Posterior cingulate gyrus (tissue), 11 donors: ENCODE measurements at regions not wholly inside any gene's neighbourhood (a gene's known extent, or its start where the extent isn't known, plus 50 kb on each side); places are given as distances from the start of the nearest gene placed in this dataset.

Experiments
- DNase-seq, 10 donors: peaks; one replicate each; pipeline versions ENCODE4 v3.0.0 to v3.0.0-alpha.2; 2020 to 2021; ENCODE audit warnings: mixed read lengths in 3 of 10
- intact Hi-C: fragments of 100-400 bp; cut with DNase I; formaldehyde crosslinking; loops from one replicate; pipeline ENCODE4 v1.15.1; 2023

- intact Hi-C loops: no loop called here
Measured at GRCh38 chr14:42140001-42140400, 533.3 kb downstream of the LRFN5 start.

GRCh38 chr14:42138406-42138805 lies 531.7 kb downstream of the LRFN5 start:
- DNase-seq: no peak
- intact Hi-C loops: no loop called here

More at GRCh38 chr14:42140001-42140400, 533.3 kb downstream of the LRFN5 start:
- DNase-seq: no peak

DNA sequence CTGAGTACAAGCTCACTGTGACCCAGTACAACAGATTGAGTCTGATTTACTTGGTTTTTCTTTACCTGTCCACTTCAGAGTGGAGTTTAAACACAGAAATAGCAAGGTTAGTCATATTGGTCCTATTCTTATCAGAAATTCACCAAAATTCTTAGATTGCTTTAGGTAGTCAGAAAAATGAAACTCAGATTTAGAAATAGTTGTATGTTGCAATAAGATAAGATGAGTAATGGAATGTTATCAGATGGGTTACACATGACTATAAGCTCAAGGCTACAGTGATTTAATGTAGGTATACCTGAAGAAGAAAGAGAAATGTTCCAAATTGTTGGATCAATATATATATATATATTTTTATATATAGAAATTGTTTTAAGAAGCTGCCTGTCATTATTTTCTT lies 524.1 kb downstream of the LRFN5 start:
- intact Hi-C loops: no loop called here
- no peak for DNase-seq

DNA sequence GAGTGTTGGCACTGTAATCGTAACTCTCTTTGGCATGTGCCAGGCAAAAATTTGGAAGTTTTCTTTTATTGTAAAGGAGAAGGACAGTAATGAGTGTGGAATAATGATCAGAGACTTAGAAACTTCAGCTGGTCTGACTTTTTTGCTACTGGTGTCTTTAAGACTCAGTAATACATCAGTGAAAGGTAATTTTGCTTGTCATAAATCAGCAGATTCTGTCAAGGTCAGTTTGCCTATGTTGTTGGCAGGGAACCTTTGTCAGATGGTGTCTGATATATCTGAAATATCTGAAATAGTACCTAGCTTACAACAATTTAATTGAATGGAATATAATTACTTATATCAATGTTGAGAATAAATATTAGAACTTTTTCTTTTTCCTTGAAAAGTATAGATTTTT lies 516.9 kb downstream of the LRFN5 start:
- intact Hi-C loops: no loop called here
- DNase-seq: no peak

- DNase-seq: peak in 3 of 10 donors; percentile 59 to 70 (median 62)
- intact Hi-C loops: no loop called here
Measured at GRCh38 chr14:42113358-42114069, 506.8 kb downstream of the LRFN5 start.

DNA sequence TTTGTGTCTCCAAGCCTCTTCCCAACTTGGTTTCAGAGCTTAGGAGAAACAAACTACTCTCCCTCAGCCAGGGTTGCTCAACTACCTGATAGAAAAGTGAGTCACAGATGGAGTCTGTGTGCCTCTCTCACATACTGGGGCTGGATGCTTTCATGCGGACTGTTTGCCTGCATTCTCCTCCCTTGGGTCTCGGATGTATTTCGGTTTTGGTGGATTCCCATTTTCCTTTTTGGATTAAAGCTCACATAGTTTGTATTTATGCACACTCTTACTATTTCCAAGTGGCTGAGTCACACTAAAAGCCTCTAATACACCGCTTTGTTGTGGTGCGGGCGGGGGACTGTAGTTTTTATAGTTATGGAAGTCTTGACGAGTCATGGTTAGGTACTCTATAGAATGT lies 505.4 kb downstream of the LRFN5 start:
- no peak for DNase-seq
- intact Hi-C loops: no loop called here

DNA sequence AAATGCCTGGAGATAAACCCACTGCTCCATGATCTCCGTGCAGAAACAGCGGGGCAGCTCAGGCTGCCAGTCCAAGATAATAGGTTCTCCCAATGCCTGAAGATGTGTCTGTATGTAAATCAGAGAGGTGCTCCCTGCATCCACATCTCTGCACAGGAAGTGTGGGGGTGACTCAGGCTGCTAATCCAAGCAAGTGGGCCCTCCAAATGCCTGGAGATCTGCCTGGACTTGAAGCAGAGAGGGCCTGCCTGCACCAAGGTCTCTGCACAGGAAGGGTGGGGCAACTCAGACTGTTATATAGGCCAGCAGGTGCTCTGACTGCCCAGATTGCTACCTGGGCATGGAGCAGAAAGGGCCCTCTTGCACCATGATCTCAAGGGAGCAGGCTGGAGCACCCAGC lies 504.7 kb downstream of the LRFN5 start:
- intact Hi-C loops: no loop called here
- peak in 2 of 10 donors; percentile 35 to 45 for DNase-seq

- DNase-seq: no peak
- intact Hi-C loops: no loop called here
Measured at GRCh38 chr14:42110167-42110566, 503.5 kb downstream of the LRFN5 start.

- peak in 1 of 10 donors; percentile 60 for DNase-seq
- intact Hi-C loops: no loop called here
Measured at GRCh38 chr14:42095155-42095554, 488.5 kb downstream of the LRFN5 start.

DNA sequence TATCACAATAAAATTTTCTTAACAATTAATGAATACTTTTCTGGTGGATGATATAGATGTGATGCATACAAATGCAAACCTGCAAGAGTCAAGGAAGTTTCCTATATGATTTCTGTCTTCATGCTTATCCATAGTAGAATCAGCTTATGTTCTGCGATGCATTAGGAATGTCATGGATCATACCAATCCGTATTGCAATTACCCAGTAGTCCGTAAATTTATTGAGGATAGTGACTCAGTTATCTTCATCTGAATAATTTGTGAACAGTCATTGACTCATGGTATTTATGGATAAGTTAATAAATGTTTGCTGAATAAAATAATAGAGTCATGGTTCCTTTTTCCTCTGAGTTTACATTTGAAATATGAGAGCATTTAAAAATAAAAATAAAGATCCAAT lies 483.4 kb downstream of the LRFN5 start:
- no peak for DNase-seq
- intact Hi-C loops: no loop called here

- intact Hi-C loops: no loop called here
Measured at GRCh38 chr14:42079911-42080310, 473.2 kb downstream of the LRFN5 start.

GRCh38 chr14:42078345-42078744 lies 471.7 kb downstream of the LRFN5 start:
- intact Hi-C loops: no loop called here
- DNase-seq: no peak

More at GRCh38 chr14:42079911-42080310, 473.2 kb downstream of the LRFN5 start:
- DNase-seq: no peak

GRCh38 chr14:42070031-42070430 lies 463.4 kb downstream of the LRFN5 start:
- intact Hi-C loops: no loop called here

DNA sequence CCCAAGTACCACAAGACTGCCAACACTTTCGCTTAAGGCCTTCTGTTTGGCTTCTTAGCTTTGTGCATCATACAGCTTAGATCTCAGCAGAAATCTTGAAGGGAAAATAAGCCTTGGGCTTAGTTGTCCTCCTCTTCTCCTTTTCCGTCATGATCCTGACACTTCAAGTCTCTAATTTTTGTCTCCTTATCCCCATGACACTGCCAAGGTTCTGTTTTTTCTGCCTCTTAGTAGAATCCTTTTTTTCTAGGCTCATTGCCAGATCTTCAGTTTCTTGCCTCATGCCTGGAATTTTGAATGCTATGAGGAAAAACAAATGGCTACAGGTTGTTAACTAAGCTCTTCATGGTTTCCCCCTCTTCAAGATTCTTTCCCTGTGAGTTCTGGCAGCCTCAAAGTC lies 450.4 kb downstream of the LRFN5 start:
- no peak for DNase-seq
- intact Hi-C loops: no loop called here

More at GRCh38 chr14:42070031-42070430, 463.4 kb downstream of the LRFN5 start:
- DNase-seq: no peak

- intact Hi-C loops: no loop called here
- DNase-seq: no peak
Measured at GRCh38 chr14:42047421-42048055, 440.9 kb downstream of the LRFN5 start.

GRCh38 chr14:42045383-42045782 lies 438.7 kb downstream of the LRFN5 start:
- intact Hi-C loops: no loop called here
- DNase-seq: no peak

DNA sequence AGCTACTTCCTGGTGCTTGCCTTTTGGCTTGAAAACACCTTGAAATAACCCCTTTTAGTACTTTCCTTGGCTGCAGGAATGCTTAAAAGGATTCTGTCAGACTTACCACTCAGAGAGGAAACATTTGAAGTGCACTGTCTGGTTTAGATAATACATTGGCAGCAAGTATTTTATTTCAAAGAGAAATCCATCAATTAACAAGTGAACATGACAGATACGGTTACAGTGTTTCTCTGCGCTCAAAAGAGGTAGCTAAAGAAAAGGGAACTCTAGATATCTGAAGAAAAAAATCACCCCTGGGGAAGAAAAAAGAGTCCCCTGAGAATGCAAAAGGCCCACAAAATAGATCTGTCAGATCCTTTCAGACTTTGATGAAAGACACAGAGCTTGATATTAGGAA lies 421.9 kb downstream of the LRFN5 start:
- DNase-seq: no peak
- intact Hi-C loops: no loop called here

DNA sequence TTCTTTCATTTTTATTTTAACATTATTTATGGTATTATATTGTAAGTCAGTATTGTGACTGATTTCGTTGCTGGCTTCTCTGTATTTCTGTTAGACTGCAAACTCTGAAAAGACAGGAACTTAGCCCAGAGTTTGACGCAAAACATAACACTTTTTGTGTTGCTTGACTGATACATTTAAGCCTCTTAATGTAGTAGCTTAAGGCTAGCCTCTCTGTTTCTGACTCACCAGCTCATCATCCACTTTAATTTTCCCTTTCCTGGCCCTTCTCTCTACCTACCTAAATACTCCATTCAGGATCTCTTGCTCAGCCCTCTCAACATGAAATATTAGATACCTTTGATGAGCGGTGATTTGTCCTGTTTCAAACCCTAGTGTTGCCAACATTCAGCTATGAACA lies 420.6 kb downstream of the LRFN5 start:
- intact Hi-C loops: no loop called here
- DNase-seq: no peak

GRCh38 chr14:42023452-42023851 lies 416.8 kb downstream of the LRFN5 start:
- intact Hi-C loops: no loop called here
- no peak for DNase-seq

- no peak for DNase-seq
- intact Hi-C loops: no loop called here
Measured at GRCh38 chr14:42014301-42014700, 407.6 kb downstream of the LRFN5 start.

DNA sequence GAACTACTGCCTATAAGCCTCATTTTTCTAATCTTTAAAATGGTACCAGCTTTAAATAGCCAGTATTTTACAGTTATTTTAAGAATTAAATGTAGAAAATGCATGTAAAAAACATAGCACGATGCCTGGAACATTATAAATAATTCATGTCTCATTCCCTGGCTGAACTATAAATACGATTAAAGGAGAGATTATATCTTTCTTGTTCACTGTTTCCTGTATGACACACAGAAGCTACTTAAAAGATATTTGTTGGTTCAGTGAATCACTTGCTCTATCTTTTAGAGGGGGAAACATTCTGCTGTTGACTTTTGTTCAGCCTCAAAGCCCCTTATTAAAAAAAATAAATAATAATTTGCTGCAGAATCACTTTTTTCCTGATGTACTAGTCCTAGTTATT lies 406.9 kb downstream of the LRFN5 start:
- intact Hi-C loops: no loop called here
- DNase-seq: no peak

GRCh38 chr14:42013153-42013552 lies 406.5 kb downstream of the LRFN5 start:
- DNase-seq: no peak
- intact Hi-C loops: no loop called here
